ENCODE measurements at regions not wholly inside any gene's neighbourhood (a gene's known extent, or its start where the extent isn't known, plus 50 kb on each side); places are given as distances from the start of the nearest gene placed in this dataset.
"Not testable (repeated sequence)": the region's sequence is repeated elsewhere in the genome, so short reads cannot be mapped to it uniquely, and the experiment has no call there.

DNA sequence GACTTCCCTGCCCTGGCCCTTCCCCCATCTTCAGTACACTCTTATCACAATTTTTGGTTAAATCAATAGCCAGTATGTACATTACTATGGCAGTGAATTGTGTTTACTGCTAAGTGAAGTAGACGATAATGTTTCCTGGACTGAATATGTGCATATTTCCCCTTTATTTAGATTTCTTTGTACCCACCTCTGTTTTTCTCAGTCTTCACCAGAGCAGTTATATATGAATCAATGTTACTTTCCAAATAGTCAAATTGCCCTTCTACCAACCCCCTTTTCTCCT is 97.1 kb upstream of the HS6ST1 start:
- no peak for DNase-seq (ENCODE audit: low spot score, unreplicated experiment)
- peaks cover 23% of the 10 kb centered on the region for H3K4me1 Mint-ChIP-seq (ENCODE audit: low read depth)
- H3K4me3 Mint-ChIP-seq (ENCODE audit: low read depth) = no peak overlapping the region
- H3K9me3 Mint-ChIP-seq (ENCODE audit: low read depth) = peaks cover 6% of the 10 kb centered on the region
- TF ChIP-seq, protein P1, sequence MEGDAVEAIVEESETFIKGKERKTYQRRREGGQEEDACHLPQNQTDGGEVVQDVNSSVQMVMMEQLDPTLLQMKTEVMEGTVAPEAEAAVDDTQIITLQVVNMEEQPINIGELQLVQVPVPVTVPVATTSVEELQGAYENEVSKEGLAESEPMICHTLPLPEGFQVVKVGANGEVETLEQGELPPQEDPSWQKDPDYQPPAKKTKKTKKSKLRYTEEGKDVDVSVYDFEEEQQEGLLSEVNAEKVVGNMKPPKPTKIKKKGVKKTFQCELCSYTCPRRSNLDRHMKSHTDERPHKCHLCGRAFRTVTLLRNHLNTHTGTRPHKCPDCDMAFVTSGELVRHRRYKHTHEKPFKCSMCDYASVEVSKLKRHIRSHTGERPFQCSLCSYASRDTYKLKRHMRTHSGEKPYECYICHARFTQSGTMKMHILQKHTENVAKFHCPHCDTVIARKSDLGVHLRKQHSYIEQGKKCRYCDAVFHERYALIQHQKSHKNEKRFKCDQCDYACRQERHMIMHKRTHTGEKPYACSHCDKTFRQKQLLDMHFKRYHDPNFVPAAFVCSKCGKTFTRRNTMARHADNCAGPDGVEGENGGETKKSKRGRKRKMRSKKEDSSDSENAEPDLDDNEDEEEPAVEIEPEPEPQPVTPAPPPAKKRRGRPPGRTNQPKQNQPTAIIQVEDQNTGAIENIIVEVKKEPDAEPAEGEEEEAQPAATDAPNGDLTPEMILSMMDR (IDR thresholded peaks at IDR 0.05; ENCODE audit: unreplicated experiment) = no peak
- peaks cover 5% of the 10 kb centered on the region for H3K36me3 Mint-ChIP-seq (ENCODE audit: insufficient read depth)
- no peak overlapping the region for H3K27ac Mint-ChIP-seq
- H3K27me3 Mint-ChIP-seq = peaks cover 8% of the 10 kb centered on the region

DNA sequence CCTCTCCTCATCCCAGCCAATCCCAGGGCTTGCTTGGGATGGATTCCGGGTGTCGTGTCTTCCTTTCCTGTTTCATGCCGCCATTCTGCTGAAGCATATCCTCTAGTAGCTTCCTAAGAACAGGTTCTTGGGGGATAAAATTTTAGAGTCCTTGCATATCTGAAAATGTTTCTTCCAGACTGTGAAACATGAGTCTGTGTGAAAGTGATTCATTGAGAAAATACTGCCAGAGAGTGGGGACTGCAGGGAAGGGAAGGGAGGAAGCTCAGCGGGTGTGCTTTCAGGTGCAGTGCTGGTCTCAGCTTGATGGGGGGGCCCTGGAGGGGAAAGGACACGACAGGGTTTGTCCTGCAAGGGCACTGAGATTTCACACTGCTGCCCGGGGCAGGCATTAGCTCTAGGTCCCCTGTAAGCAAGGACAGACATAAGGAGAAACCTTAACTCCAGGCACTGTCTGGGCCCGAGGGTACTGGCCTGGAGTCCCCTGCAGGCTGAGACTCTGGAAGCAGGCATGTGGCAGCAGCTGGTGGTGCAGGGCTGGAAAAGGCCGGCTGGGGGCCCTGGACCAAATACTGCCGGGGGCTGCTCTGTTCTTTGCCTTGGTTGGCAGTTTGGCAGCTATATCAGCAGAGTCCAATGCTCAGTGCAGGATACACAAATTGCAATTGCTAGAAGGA is 97.6 kb upstream of the HS6ST1 start:
- Mint-ChIP-seq H3K27ac (peak overlapping the region; percentile 26), H3K27me3 (peaks cover 3% of the 10 kb centered on the region), H3K36me3 (ENCODE audit: insufficient read depth) (peaks cover 5% of the 10 kb centered on the region), H3K4me3 (ENCODE audit: low read depth) (no peak overlapping the region), H3K4me1 (ENCODE audit: low read depth) (peaks cover 23% of the 10 kb centered on the region), H3K9me3 (ENCODE audit: low read depth) (peaks cover 6% of the 10 kb centered on the region)
- TF ChIP-seq, protein P1 (IDR thresholded peaks at IDR 0.05; ENCODE audit: unreplicated experiment) = no peak
- peak; percentile 3 for DNase-seq (ENCODE audit: low spot score, unreplicated experiment)

DNA sequence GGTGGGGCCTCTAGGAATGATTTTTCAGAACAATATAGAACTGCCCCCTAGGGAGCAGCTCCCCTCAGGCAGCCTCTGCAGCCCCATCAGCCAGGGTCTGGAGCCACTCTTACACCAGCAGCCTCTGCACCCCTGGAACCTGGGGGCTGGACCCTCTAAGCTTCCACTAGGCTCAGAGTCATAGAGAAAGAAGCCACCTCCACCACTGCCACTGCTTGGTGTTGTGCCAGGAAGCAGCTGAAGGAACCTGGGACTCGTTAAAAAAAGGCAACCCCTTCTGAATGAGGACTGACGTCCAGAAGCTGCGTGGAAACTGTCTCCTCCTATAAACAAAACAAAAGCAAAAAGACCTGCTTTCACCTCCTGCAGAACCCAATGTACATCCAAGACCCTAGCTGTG is 98.1 kb upstream of the HS6ST1 start:
- H3K27ac Mint-ChIP-seq = no peak overlapping the region
- H3K36me3 Mint-ChIP-seq (ENCODE audit: insufficient read depth) = peaks cover 5% of the 10 kb centered on the region
- no peaks in the 10 kb centered on the region for H3K27me3 Mint-ChIP-seq
- DNase-seq (ENCODE audit: low spot score, unreplicated experiment) = peak; percentile 0
- TF ChIP-seq, protein P1 (IDR thresholded peaks at IDR 0.05; ENCODE audit: unreplicated experiment) = no peak
- H3K4me3 Mint-ChIP-seq (ENCODE audit: low read depth) = no peak overlapping the region
- peaks cover 6% of the 10 kb centered on the region for H3K9me3 Mint-ChIP-seq (ENCODE audit: low read depth)
- H3K4me1 Mint-ChIP-seq (ENCODE audit: low read depth) = peaks cover 23% of the 10 kb centered on the region

DNA sequence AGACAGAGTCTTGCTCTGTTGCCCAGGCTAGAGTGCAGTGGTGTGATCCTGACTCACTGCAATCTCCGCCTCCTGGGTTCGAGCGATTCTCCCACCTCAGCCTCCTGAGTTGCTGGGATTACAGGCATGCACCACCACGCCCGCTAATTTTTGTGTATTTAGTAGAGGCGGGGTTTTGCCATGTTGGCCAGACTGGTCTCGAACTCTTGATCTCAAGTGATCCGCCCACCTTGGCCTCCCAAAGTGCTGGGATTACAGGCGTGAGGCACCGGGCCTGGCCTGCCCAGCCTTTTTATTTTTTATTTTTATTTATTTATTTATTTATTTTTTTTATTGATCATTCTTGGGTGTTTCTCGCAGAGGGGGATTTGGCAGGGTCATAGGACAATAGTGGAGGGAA is 98.6 kb upstream of the HS6ST1 start:
- not testable (repeated sequence) for H3K27me3 Mint-ChIP-seq; H3K4me3 Mint-ChIP-seq (ENCODE audit: low read depth); H3K27ac Mint-ChIP-seq; DNase-seq (ENCODE audit: low spot score, unreplicated experiment); H3K36me3 Mint-ChIP-seq (ENCODE audit: insufficient read depth); H3K9me3 Mint-ChIP-seq (ENCODE audit: low read depth)
- peaks cover 23% of the 10 kb centered on the region for H3K4me1 Mint-ChIP-seq (ENCODE audit: low read depth)

DNA sequence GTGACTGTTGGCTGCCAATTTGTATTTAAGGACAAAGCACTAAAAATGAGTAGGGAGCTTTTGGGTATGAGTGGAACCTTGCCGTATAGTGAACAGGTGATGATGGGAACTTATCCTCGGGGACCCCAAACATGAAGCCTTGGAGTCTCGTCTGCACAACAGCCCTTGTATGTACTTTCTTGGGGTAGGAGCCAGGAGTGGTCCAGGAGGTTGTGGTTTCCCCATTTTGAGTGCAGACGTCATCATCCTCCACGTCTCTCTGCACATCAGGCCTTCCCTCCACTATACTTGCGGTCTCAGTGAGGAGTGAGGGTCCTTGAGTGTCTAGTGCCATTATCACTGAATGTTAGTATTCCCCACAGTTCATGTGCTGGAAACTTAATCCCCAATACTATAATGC is 101.5 kb upstream of the HS6ST1 start:
- Mint-ChIP-seq H3K36me3 (ENCODE audit: insufficient read depth) (peaks cover 5% of the 10 kb centered on the region), H3K9me3 (ENCODE audit: low read depth) (peaks cover 6% of the 10 kb centered on the region), H3K27ac (no peak overlapping the region), H3K4me1 (ENCODE audit: low read depth) (peaks cover 15% of the 10 kb centered on the region), H3K27me3 (peaks cover 4% of the 10 kb centered on the region), H3K4me3 (ENCODE audit: low read depth) (no peak overlapping the region)
- TF ChIP-seq, protein P1 (IDR thresholded peaks at IDR 0.05; ENCODE audit: unreplicated experiment) = no peak
- peak; percentile 1 for DNase-seq (ENCODE audit: low spot score, unreplicated experiment)

DNA sequence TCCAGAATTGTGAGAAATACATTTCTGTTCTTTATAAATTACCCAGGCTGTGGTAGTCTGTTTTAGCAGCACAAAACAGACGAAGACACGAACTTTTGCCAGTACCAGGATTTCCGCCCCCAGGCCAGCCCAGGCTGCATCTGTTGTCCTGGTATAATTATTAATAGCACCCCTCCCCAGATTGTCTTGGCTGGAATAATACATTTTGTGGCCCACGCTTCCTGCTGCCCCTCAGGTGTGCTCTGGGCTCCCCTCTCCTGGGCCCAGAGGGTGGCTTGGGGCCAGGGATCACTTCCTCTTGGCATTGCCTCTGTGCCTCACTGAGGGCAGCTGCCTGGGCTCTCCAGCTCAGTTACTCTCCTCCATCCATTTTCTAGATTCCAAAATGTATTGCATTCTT is 102.1 kb upstream of the HS6ST1 start:
- H3K27me3 Mint-ChIP-seq = peaks cover 4% of the 10 kb centered on the region
- peaks cover 6% of the 10 kb centered on the region for H3K9me3 Mint-ChIP-seq (ENCODE audit: low read depth)
- H3K4me3 Mint-ChIP-seq (ENCODE audit: low read depth) = no peak overlapping the region
- TF ChIP-seq, protein P1 (IDR thresholded peaks at IDR 0.05; ENCODE audit: unreplicated experiment) = no peak
- peaks cover 9% of the 10 kb centered on the region for H3K4me1 Mint-ChIP-seq (ENCODE audit: low read depth)
- no peak for DNase-seq (ENCODE audit: low spot score, unreplicated experiment)
- no peak overlapping the region for H3K27ac Mint-ChIP-seq
- peaks cover 5% of the 10 kb centered on the region for H3K36me3 Mint-ChIP-seq (ENCODE audit: insufficient read depth)
